Neural cell (in vitro differentiated cells): ENCODE measurements at regions not wholly inside any gene's neighbourhood (a gene's known extent, or its start where the extent isn't known, plus 50 kb on each side); places are given as distances from the start of the nearest gene placed in this dataset.
"Not testable (repeated sequence)": the region's sequence is repeated elsewhere in the genome, so short reads cannot be mapped to it uniquely, and the experiment has no call there.

Experiments
- H2AFZ ChIP-seq: fragments of 200-600, 300-800 bp; sonication (generic), shearing (Covaris generic); 2 replicates; pipeline ENCODE4 v1.6.0; 2014; ENCODE audit warnings: low read depth, mild to moderate bottlenecking, antibody characterized with exemption, low read length, moderate library complexity
- H3F3A ChIP-seq: fragments of 200-600 bp; shearing (Covaris generic); 2 replicates; pipeline ENCODE4 v1.6.1; 2016; ENCODE audit warnings: mild to moderate bottlenecking, moderate library complexity, mixed read lengths, antibody characterized with exemption, low read length; ENCODE audit not compliant: insufficient read depth, poor library complexity, severe bottlenecking
- H3K27ac ChIP-seq: fragments of 200-600, 300-800 bp; sonication (generic), shearing (Covaris generic); 2 replicates; pipeline ENCODE4 v1.5.1; 2014; ENCODE audit warnings: mild to moderate bottlenecking, low read length, moderate library complexity
- H3K27me3 ChIP-seq: fragments of 300-800, 200-600 bp; sonication (generic), shearing (Covaris generic); 2 replicates; pipeline ENCODE4 v1.6.0; 2014; ENCODE audit warnings: mild to moderate bottlenecking, low read depth, low read length, moderate library complexity; ENCODE audit not compliant: insufficient read depth
- H3K36me3 ChIP-seq: fragments of 300-800, 200-600 bp; sonication (generic), shearing (Covaris generic); 2 replicates; pipeline ENCODE4 v1.5.1; 2014; ENCODE audit warnings: mild to moderate bottlenecking, antibody characterized with exemption, low read length, moderate library complexity; ENCODE audit not compliant: insufficient read depth
- H3K4me2 ChIP-seq: fragments of 300-800, 200-600 bp; sonication (generic), shearing (Covaris generic); 2 replicates; pipeline ENCODE4 v1.6.0; 2014; ENCODE audit warnings: mild to moderate bottlenecking, low read length
- H3K4me3 ChIP-seq: fragments of 300-800, 200-600 bp; sonication (generic), shearing (Covaris generic); 2 replicates; pipeline ENCODE4 v1.5.1; 2014; ENCODE audit warnings: mild to moderate bottlenecking, low read length, moderate library complexity
- H3K79me2 ChIP-seq: fragments of 200-600 bp; shearing (Covaris generic); replicated peaks from 2 replicates; pipeline ENCODE4 v1.6.0; 2014; ENCODE audit warnings: mild to moderate bottlenecking, low read length, moderate library complexity; ENCODE audit not compliant: insufficient read depth
- H3K9ac ChIP-seq: fragments of 300-800, 200-600 bp; sonication (generic), shearing (Covaris generic); 2 replicates; pipeline ENCODE4 v1.6.1; 2016; ENCODE audit warnings: mild to moderate bottlenecking, low read length, mixed read lengths
- H3K9me2 ChIP-seq: fragments of 200-600 bp; shearing (Covaris generic); 2 replicates; pipeline ENCODE4 v1.6.1; 2016; ENCODE audit warnings: mild to moderate bottlenecking, low read length, mixed read lengths; ENCODE audit not compliant: insufficient read depth
- H3K9me3 ChIP-seq: fragments of 200-600, 300-800 bp; sonication (generic), shearing (Covaris generic); 2 replicates; pipeline ENCODE4 v1.6.1; 2016; ENCODE audit warnings: mild to moderate bottlenecking, mixed run types, low read length, moderate library complexity, mixed read lengths
- H4K20me1 ChIP-seq: fragments of 200-600 bp; shearing (Covaris generic); 2 replicates; pipeline ENCODE4 v1.6.1; 2016; ENCODE audit warnings: mild to moderate bottlenecking, mixed run types; ENCODE audit not compliant: insufficient read depth
- CTCF ChIP-seq: fragments of 450-650 bp; IDR thresholded peaks from 2 replicates; pipeline ENCODE4 v1.5.1; 2014; ENCODE audit warnings: antibody characterized with exemption, mild to moderate bottlenecking, moderate library complexity; ENCODE audit not compliant: poor library complexity, severe bottlenecking
- EP300 ChIP-seq: fragments of 450-650 bp; conservative IDR thresholded peaks from 2 replicates; pipeline ENCODE4 v1.6.1; 2014; ENCODE audit warnings: antibody characterized with exemption, mild to moderate bottlenecking, moderate library complexity; ENCODE audit not compliant: poor library complexity, severe bottlenecking
- EZH2 ChIP-seq: fragments of 200-600, 300-800 bp; shearing (Covaris generic), sonication (generic); IDR thresholded peaks from 2 replicates; pipeline ENCODE4 v1.6.1; 2014; ENCODE audit warnings: antibody characterized with exemption, low read length, borderline replicate concordance, mild to moderate bottlenecking; ENCODE audit not compliant: insufficient read depth, poor library complexity, severe bottlenecking
- MXI1 ChIP-seq: fragments of 450-650 bp; conservative IDR thresholded peaks from 2 replicates; pipeline ENCODE4 v1.6.1; 2014; ENCODE audit warnings: antibody characterized with exemption, mild to moderate bottlenecking; ENCODE audit not compliant: poor library complexity, severe bottlenecking
- POLR2AphosphoS5 ChIP-seq: IDR thresholded peaks from 2 replicates; pipeline ENCODE4 v1.6.1; 2012
- RAD21 ChIP-seq: fragments of 450-650 bp; conservative IDR thresholded peaks from 2 replicates; pipeline ENCODE4 v1.6.1; 2014; ENCODE audit warnings: antibody characterized with exemption, mild to moderate bottlenecking, moderate library complexity
- REST ChIP-seq: IDR thresholded peaks from 2 replicates; pipeline ENCODE4 v1.6.1; 2012; ENCODE audit warnings: borderline replicate concordance
- SMC3 ChIP-seq: fragments of 450-650 bp; conservative IDR thresholded peaks from 2 replicates; pipeline ENCODE4 v1.6.1; 2014; ENCODE audit warnings: antibody characterized with exemption, mild to moderate bottlenecking, moderate library complexity; ENCODE audit not compliant: poor library complexity
- TAF1 ChIP-seq: IDR thresholded peaks from 2 replicates; pipeline ENCODE4 v1.6.1; 2012; ENCODE audit warnings: low read depth

- Histone ChIP-seq H3K79me2 (no peaks in the 10 kb centered on the region), H3K4me2 (no peak overlapping the region), H3K27ac (no peak overlapping the region), H3K9me3 (peaks cover 3% of the 10 kb centered on the region), H3K36me3 (no peaks in the 10 kb centered on the region), H3K9ac (no peak overlapping the region), H2AFZ (no peak overlapping the region), H3F3A (no peaks in the 10 kb centered on the region), H3K9me2 (no peaks in the 10 kb centered on the region), H3K27me3 (no peaks in the 10 kb centered on the region), H3K4me3 (no peak overlapping the region), H4K20me1 (no peaks in the 10 kb centered on the region)
- no peak for TF ChIP-seq REST
- no peak for TF ChIP-seq RAD21
- TF ChIP-seq EP300 = no peak
- no peak for TF ChIP-seq TAF1
- TF ChIP-seq POLR2AphosphoS5 = no peak
- no peak for TF ChIP-seq CTCF
- no peak for TF ChIP-seq MXI1
- TF ChIP-seq SMC3 = no peak
These were observed 565.0 kb downstream of the KCNT2 start for GRCh38 chr1:196043268-196043667.

- Histone ChIP-seq H4K20me1 (no peaks in the 10 kb centered on the region), H3K4me2 (no peak overlapping the region), H3K9me2 (no peaks in the 10 kb centered on the region), H3K9ac (no peak overlapping the region), H3K4me3 (no peak overlapping the region), H3K79me2 (no peaks in the 10 kb centered on the region), H3K36me3 (no peaks in the 10 kb centered on the region), H2AFZ (no peak overlapping the region), H3K27me3 (no peaks in the 10 kb centered on the region), H3F3A (no peaks in the 10 kb centered on the region), H3K9me3 (no peaks in the 10 kb centered on the region), H3K27ac (no peak overlapping the region)
- TF ChIP-seq RAD21 (no peak), MXI1 (no peak), REST (peak; percentile 83), EZH2 (no peak), TAF1 (no peak), POLR2AphosphoS5 (peak; percentile 85), CTCF (no peak), EP300 (peak; percentile 40), SMC3 (no peak)
These were observed 574.0 kb downstream of the KCNT2 start for GRCh38 chr1:196034080-196034706.

GRCh38 chr1:196031387-196031786 is 576.9 kb downstream of the KCNT2 start:
- not testable (repeated sequence) for H3F3A ChIP-seq, H3K4me3 ChIP-seq, H3K9me2 ChIP-seq, H3K27me3 ChIP-seq, H3K79me2 ChIP-seq, H3K27ac ChIP-seq, H3K9ac ChIP-seq, H4K20me1 ChIP-seq, H3K9me3 ChIP-seq, H2AFZ ChIP-seq, H3K36me3 ChIP-seq, H3K4me2 ChIP-seq
